ENCODE measurements at regions not wholly inside any gene's neighbourhood (a gene's known extent, or its start where the extent isn't known, plus 50 kb on each side); places are given as distances from the start of the nearest gene placed in this dataset.

DNA sequence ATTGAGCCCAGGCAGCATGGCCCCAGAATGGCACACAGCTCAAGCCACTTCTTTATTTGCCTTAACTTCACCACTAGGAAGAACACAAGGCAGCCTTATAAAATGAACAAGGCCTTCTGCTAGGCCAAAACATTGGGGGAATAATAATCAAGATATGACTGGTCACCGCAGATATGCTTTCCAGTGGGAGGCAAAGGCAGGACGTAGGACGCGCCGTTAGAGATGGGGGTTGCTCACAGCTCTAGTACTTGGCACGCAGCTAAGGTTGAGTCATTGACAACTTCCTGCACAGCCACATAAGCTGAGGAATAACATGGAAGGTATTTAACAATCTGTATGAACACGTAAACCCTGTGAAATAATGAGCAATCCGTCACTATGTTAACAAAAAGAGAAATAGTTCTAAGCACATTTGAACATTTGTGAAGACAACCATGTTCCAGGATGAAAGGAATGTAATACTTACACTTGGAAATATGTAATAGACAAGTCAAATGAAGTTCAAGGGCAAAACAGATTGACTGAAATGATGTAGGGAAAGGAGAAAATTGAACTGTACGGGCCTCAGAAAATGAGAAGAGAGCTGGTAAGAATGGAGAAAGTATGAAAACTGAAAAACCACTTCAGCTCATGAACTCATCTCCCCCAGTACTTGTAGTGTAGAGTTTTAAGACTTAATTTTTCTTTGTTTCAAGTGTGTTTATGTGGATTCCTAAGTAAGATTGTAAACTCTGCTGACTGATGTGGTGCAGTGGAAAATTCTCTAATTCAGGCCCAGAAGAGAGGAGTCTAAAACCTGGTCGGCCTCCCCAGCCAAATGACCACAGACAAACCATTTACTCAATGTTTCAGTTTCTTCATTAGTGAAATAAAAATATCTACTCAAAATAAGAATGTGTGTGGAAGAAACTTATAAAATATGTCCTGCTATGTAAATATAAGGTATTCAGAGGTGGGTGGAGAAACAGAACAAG, 59.3 kb upstream of the CCDC91 start:
- TF ChIP-seq POLR2A (IDR thresholded peaks at IDR 0.05; ENCODE audit: low read depth, low read length) (no peak), POLR2AphosphoS5 (IDR thresholded peaks at IDR 0.05; ENCODE audit: low read depth, low read length) (no peak), TAF1 (IDR thresholded peaks at IDR 0.05; ENCODE audit: borderline replicate concordance, low read depth, low read length) (no peak)
